Left ventricle myocardium inferior (tissue), 1 donor: ENCODE measurements at regions not wholly inside any gene's neighbourhood (a gene's known extent, or its start where the extent isn't known, plus 50 kb on each side); places are given as distances from the start of the nearest gene placed in this dataset.

ENCODE experiments used
- DNase-seq: peaks from one replicate; pipeline ENCODE4 v3.0.0-alpha.2; 2020
- H3K27ac ChIP-seq: fragments of 200-600 bp; replicated peaks from 2 replicates; pipeline ENCODE4 v1.8.0; 2021
- H3K27me3 ChIP-seq: fragments of 200-600 bp; 2 replicates; pipeline ENCODE4 v1.8.0; 2021; ENCODE audit warnings: low read depth
- H3K36me3 ChIP-seq: fragments of 200-600 bp; 2 replicates; pipeline ENCODE4 v1.8.0; 2021
- H3K4me1 ChIP-seq: fragments of 200-600 bp; 2 replicates; pipeline ENCODE4 v1.8.0; 2021
- H3K4me3 ChIP-seq: fragments of 200-600 bp; 2 replicates; pipeline ENCODE4 v1.8.0; 2021; ENCODE audit warnings: mild to moderate bottlenecking, moderate library complexity
- H3K9me3 ChIP-seq: fragments of 200-600 bp; replicated peaks from 2 replicates; pipeline ENCODE4 v1.8.0; 2021
- intact Hi-C: fragments of 100-400 bp; cut with micrococcal nuclease; formaldehyde crosslinking; loops from one replicate; pipeline ENCODE4 v1.11.0; 2022
- TF ChIP-seq, protein P1 (sequence below): fragments of 200-600 bp; IDR thresholded peaks from 2 replicates; pipeline ENCODE4 v1.8.0; 2021; ENCODE audit warnings: antibody characterized with exemption, mild to moderate bottlenecking, borderline replicate concordance
- donor health status: DM: no; HTN: yes; CAD: no; lungs with severe emphysema.

DNA sequence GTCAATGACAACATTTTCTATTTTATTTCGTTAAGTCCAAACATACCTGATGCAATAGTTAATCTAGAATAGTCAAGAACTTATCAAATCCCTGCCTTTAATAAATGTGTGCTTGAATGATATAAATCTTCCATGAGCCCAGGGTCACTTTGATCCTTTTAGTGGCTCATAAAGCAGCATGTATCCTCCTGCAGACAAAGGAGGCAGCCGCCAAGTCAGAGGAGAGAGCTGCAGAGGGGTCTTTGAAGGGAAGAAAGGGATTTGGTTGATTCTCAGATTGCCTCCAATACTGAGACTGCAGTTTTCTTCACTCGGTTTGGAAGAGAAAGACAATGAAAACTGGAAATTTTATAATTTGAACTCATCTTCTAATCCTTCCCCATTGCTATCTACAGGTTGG is 378.4 kb upstream of the PIK3C3 start:
- Histone ChIP-seq H3K27ac (no peak overlapping the region), H3K27me3 (no peaks in the 10 kb centered on the region), H3K36me3 (no peaks in the 10 kb centered on the region), H3K9me3 (no peaks in the 10 kb centered on the region), H3K4me1 (no peaks in the 10 kb centered on the region), H3K4me3 (no peak overlapping the region)
- TF ChIP-seq, protein P1, sequence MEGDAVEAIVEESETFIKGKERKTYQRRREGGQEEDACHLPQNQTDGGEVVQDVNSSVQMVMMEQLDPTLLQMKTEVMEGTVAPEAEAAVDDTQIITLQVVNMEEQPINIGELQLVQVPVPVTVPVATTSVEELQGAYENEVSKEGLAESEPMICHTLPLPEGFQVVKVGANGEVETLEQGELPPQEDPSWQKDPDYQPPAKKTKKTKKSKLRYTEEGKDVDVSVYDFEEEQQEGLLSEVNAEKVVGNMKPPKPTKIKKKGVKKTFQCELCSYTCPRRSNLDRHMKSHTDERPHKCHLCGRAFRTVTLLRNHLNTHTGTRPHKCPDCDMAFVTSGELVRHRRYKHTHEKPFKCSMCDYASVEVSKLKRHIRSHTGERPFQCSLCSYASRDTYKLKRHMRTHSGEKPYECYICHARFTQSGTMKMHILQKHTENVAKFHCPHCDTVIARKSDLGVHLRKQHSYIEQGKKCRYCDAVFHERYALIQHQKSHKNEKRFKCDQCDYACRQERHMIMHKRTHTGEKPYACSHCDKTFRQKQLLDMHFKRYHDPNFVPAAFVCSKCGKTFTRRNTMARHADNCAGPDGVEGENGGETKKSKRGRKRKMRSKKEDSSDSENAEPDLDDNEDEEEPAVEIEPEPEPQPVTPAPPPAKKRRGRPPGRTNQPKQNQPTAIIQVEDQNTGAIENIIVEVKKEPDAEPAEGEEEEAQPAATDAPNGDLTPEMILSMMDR = no peak
- DNase-seq = no peak
- intact Hi-C loops = no loop called here

DNA sequence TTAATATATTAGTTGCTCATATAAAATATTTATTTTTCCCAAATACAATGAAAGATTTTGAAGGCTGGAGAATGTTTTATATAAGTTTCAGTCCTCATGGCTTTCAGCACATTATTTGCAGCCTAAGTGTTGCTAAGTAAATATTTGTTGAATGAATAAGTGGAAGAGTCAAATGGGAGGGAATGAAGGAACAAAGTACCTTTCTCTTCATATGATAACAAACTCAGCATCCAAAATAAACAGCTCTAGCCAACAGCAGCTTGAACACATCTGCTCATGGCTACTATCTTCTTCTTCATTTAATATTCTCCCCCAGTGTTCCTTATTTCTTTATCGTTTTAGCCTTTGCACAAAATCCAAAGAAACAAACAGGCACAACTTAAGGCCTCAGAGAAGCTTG is 385.2 kb upstream of the PIK3C3 start:
- Histone ChIP-seq H3K36me3 (no peaks in the 10 kb centered on the region), H3K4me1 (no peaks in the 10 kb centered on the region), H3K4me3 (no peak overlapping the region), H3K27me3 (no peaks in the 10 kb centered on the region), H3K9me3 (no peaks in the 10 kb centered on the region), H3K27ac (no peak overlapping the region)
- intact Hi-C loops = no loop called here
- TF ChIP-seq, protein P1 = no peak
- DNase-seq = no peak

DNA sequence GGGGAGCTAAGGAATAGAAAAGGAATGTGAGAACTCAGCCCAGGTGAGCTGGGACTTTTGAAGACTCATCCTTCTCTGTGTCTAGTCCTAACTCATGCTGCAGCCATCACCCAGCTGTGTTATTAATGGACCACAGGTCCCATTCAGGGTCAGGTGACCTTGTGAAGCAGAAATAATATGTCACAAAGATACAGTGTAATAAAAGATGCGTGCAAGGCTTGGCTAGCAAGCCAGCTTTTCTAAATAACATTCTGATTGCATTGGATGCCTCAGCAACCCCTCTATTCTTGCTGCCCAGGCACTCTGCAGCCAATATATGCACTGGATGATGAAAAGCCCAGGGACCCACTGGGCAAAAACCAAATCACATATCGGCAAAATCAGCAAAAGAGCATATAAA is 393.1 kb upstream of the PIK3C3 start:
- no peaks in the 10 kb centered on the region for H3K36me3 ChIP-seq
- intact Hi-C loops = no loop called here
- H3K27me3 ChIP-seq = no peaks in the 10 kb centered on the region
- H3K27ac ChIP-seq = no peak overlapping the region
- TF ChIP-seq, protein P1 = no peak
- no peak for DNase-seq
- H3K9me3 ChIP-seq = no peaks in the 10 kb centered on the region
- no peak overlapping the region for H3K4me3 ChIP-seq
- H3K4me1 ChIP-seq = no peaks in the 10 kb centered on the region

DNA sequence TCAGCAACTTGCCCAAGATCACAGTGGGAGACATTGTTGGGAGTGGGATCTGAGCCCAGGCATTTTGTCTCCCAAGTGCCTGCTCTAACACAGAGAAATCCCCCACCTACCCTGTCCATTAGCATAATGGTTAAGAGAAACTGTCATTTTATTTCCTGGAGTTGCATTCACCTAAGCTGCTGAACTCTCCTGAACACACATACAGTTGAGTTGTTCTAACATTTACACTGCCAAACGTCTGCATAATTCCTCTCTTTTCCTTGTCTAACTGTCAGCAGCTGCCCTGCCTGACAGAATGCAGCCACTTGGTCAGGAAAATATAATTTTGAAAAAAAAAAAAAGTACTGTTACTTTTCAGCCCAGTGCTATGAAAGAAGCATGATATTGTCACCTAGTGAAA is 396.3 kb upstream of the PIK3C3 start:
- TF ChIP-seq, protein P1 = no peak
- Histone ChIP-seq H3K4me1 (no peaks in the 10 kb centered on the region), H3K27me3 (no peaks in the 10 kb centered on the region), H3K4me3 (no peak overlapping the region), H3K9me3 (no peaks in the 10 kb centered on the region), H3K27ac (no peak overlapping the region), H3K36me3 (no peaks in the 10 kb centered on the region)
- no peak for DNase-seq
- intact Hi-C loops = no loop called here

DNA sequence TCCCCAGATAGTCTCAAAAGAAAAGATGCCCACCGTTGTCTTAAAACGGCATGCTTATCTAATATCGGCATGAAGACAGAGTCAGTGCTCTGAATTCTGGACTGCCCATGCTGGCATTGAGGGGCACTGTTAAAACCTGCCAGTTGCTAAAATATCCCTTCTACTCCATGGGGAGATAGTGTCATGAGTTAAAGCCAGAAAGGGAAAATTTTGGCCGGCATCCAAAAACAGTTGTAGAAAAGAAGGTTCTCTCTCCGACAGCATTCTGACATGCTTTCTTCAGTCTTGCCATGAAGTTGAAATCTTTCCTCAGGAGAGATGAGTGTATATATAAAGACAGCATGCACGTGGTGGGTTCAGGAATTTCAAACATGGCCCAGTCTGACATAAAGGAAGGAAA is 401.3 kb upstream of the PIK3C3 start:
- Histone ChIP-seq H3K27me3 (no peaks in the 10 kb centered on the region), H3K4me3 (no peak overlapping the region), H3K9me3 (no peaks in the 10 kb centered on the region), H3K27ac (no peak overlapping the region), H3K36me3 (no peaks in the 10 kb centered on the region), H3K4me1 (no peaks in the 10 kb centered on the region)
- TF ChIP-seq, protein P1 = no peak
- intact Hi-C loops = no loop called here
- DNase-seq = no peak

DNA sequence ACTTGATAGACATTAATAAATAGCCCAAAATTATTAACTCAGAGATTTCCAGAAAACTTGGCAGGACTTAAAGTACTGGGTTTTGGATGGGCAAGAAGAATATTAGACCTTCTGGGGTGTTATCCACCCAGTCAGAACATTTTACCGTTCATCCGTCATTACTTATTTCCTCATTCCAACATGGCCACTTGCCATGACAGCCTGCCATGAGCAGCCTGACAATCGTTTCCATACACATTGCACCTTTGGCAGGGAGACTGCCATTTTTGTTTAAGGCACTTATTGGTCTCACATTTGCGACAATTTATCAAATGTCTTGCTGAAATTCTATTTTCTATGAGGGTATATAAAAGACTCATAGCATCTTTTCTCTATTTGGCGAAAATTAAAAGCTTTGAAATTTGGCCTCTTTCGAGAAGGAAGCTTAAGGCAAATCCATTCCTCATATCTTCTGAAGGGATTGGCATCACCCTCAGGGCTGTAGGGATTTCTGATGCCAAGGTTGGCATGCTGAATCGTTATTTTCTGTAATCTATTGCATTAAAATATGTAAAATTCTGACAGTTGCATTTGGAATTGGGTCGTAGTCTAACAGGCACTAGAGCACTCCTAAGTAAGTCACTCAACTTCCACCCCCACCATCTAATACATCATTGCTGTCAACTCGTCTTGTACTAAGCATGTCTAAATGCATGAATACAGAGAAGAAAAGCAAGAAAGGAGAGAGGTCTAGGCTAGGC is 406.3 kb upstream of the PIK3C3 start:
- no peak for DNase-seq
- Histone ChIP-seq H3K27me3 (no peaks in the 10 kb centered on the region), H3K36me3 (no peaks in the 10 kb centered on the region), H3K4me1 (no peaks in the 10 kb centered on the region), H3K4me3 (no peak overlapping the region), H3K9me3 (no peaks in the 10 kb centered on the region), H3K27ac (no peak overlapping the region)
- intact Hi-C loops = no loop called here
- TF ChIP-seq, protein P1 = no peak
